ENCODE measurements at regions not wholly inside any gene's neighbourhood (a gene's known extent, or its start where the extent isn't known, plus 50 kb on each side); places are given as distances from the start of the nearest gene placed in this dataset.

GRCh38 chr22:47553436-47553835, 791.0 kb downstream of the TBC1D22A start:
- TF ChIP-seq POLR2A (IDR thresholded peaks at IDR 0.05) (no peak), CTCF (IDR thresholded peaks at IDR 0.05 in 8 of 11, conservative IDR thresholded peaks at IDR 0.05 in 3 of 11) (no peak), POLR2AphosphoS5 (IDR thresholded peaks at IDR 0.05) (no peak)
- peaks cover 0 to 30% (median 0%) of the 10 kb centered on the region in 7 donors for H3K27me3 ChIP-seq (replicated peaks in 1 of 7)
- no peaks in the 10 kb centered on the region for H3K36me3 ChIP-seq
- H3K9me3 ChIP-seq, result no peaks in the 10 kb centered on the region
- WGBS, 5 donors, result 65 to 86% (median 80%) methylated on average over 6 to 7 of the region's 7 CpGs
- H3K4me3 ChIP-seq, result no peak overlapping the region
- no peak overlapping the region for H3K27ac ChIP-seq
- no peak for DNase-seq
- no peaks in the 10 kb centered on the region for H3K4me1 ChIP-seq
- intact Hi-C loops (cut with DNase I; ENCODE audit: low total_unique reads), result no loop called here

- H3K36me3 ChIP-seq, result no peaks in the 10 kb centered on the region
- H3K27me3 ChIP-seq (replicated peaks in 1 of 7), result peaks cover 0 to 30% (median 0%) of the 10 kb centered on the region in 7 donors
- no peaks in the 10 kb centered on the region for H3K9me3 ChIP-seq
- no peaks in the 10 kb centered on the region for H3K4me1 ChIP-seq
- H3K4me3 ChIP-seq, result no peak overlapping the region
- intact Hi-C loops (cut with DNase I; ENCODE audit: low total_unique reads), result no loop called here
- H3K27ac ChIP-seq, result no peak overlapping the region
- TF ChIP-seq POLR2AphosphoS5 (IDR thresholded peaks at IDR 0.05) (no peak), POLR2A (IDR thresholded peaks at IDR 0.05) (no peak), CTCF (IDR thresholded peaks at IDR 0.05 in 8 of 11, conservative IDR thresholded peaks at IDR 0.05 in 3 of 11) (no peak)
- WGBS, 5 donors, result 75 to 88% (median 79%) methylated on average over 16 of the region's 16 CpGs
- no peak for DNase-seq
These were observed 790.2 kb downstream of the TBC1D22A start for GRCh38 chr22:47552541-47553205.

DNA sequence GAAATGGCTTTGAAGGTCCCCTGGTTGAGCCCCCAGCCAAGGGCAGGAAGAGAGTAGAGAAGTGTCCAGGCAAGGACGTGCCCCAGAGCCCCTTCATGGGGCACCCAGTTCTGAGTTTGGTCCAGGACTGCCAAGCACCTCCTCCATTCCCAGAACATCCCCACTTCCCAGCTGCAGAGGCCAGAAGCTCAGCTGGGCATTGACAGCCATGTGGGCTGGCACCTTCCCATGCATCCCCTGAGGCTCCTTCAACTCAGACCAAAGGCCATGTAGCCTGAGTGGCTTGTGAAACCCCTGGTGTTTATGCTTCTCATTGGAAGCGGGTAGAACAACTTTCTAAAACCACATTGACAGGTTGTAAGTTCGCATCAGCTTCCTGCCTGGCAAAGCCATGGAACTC, 789.6 kb downstream of the TBC1D22A start:
- H3K4me3 ChIP-seq, result no peak overlapping the region
- intact Hi-C loops (cut with DNase I; ENCODE audit: low total_unique reads), result no loop called here
- TF ChIP-seq CTCF (IDR thresholded peaks at IDR 0.05 in 8 of 11, conservative IDR thresholded peaks at IDR 0.05 in 3 of 11) (no peak), POLR2AphosphoS5 (IDR thresholded peaks at IDR 0.05) (no peak), POLR2A (IDR thresholded peaks at IDR 0.05) (no peak)
- no peak overlapping the region for H3K27ac ChIP-seq
- peaks cover 0 to 30% (median 0%) of the 10 kb centered on the region in 7 donors for H3K27me3 ChIP-seq (replicated peaks in 1 of 7)
- H3K4me1 ChIP-seq, result no peaks in the 10 kb centered on the region
- no peaks in the 10 kb centered on the region for H3K36me3 ChIP-seq
- H3K9me3 ChIP-seq, result no peaks in the 10 kb centered on the region
- no peak for DNase-seq
- WGBS, 5 donors, result 62 to 78% (median 71%) methylated on average over 3 of the region's 3 CpGs

DNA sequence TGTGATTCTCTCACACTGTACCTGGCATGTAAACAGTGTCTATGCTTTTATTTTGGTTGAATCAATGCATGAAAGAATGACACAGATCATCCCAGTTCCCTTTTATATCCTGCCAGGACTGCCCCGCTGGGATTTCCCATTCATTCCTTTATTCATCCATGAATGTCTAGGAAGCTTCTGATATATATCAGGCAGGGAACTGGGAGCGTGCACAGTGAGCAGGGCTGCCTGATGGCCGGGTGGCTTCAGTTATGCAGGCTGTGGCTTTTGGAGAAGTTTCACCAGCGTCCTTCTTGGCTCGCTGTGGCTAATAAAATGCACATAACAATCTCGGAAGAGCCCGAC, 789.0 kb downstream of the TBC1D22A start:
- intact Hi-C loops (cut with DNase I; ENCODE audit: low total_unique reads), result no loop called here
- WGBS, 5 donors, result 80 to 87% (median 84%) methylated on average over 7 of the region's 7 CpGs
- Histone ChIP-seq H3K4me1 (no peaks in the 10 kb centered on the region), H3K9me3 (no peaks in the 10 kb centered on the region), H3K27me3 (replicated peaks in 1 of 7) (peaks cover 0 to 30% (median 0%) of the 10 kb centered on the region in 7 donors), H3K27ac (no peak overlapping the region), H3K36me3 (no peaks in the 10 kb centered on the region), H3K4me3 (no peak overlapping the region)
- DNase-seq, result no peak
- TF ChIP-seq POLR2AphosphoS5 (IDR thresholded peaks at IDR 0.05), result no peak
- no peak for TF ChIP-seq POLR2A (IDR thresholded peaks at IDR 0.05)
- no peak for TF ChIP-seq CTCF (IDR thresholded peaks at IDR 0.05 in 8 of 11, conservative IDR thresholded peaks at IDR 0.05 in 3 of 11)

Measured in spleen (tissue), 11 donors.